DOHH2 (cell line): ENCODE measurements at regions not wholly inside any gene's neighbourhood (a gene's known extent, or its start where the extent isn't known, plus 50 kb on each side); places are given as distances from the start of the nearest gene placed in this dataset.

Experiments
- EZH2phosphoT487 ChIP-seq: fragments of 200-600 bp; sonication (generic); IDR thresholded peaks from 2 replicates; pipeline ENCODE4 v1.6.1; 2017; ENCODE audit warnings: borderline replicate concordance, mild to moderate bottlenecking, antibody characterized with exemption, low read length, moderate library complexity, mixed read lengths
- TF ChIP-seq, protein P1 (sequence below): fragments of 200-600 bp; sonication (generic); IDR thresholded peaks from one replicate; pipeline ENCODE4 v1.5.1; 2014; ENCODE audit warnings: antibody characterized with exemption, mild to moderate bottlenecking, low read depth, low read length; ENCODE audit not compliant: poor library complexity, severe bottlenecking

DNA sequence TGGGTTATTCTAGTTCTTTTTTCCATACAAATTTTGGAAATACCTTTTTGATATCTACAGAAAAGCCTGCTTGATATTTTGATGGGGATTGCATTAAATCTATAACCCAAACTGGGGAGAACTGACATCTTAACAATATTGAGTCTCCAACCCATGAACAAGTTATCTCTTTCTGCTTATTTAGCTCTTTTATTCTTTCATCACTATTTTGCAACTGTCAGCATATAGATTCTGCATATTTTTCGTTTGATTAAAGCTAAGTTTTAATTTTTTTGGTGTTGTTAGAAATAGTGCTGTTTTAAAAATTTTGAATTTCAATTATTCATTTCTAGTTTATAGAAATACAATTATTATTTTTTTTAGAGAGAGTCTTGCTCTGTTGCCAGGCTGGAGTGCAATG lies 97.9 kb downstream of the EMX2 start:
- TF ChIP-seq, protein P1, sequence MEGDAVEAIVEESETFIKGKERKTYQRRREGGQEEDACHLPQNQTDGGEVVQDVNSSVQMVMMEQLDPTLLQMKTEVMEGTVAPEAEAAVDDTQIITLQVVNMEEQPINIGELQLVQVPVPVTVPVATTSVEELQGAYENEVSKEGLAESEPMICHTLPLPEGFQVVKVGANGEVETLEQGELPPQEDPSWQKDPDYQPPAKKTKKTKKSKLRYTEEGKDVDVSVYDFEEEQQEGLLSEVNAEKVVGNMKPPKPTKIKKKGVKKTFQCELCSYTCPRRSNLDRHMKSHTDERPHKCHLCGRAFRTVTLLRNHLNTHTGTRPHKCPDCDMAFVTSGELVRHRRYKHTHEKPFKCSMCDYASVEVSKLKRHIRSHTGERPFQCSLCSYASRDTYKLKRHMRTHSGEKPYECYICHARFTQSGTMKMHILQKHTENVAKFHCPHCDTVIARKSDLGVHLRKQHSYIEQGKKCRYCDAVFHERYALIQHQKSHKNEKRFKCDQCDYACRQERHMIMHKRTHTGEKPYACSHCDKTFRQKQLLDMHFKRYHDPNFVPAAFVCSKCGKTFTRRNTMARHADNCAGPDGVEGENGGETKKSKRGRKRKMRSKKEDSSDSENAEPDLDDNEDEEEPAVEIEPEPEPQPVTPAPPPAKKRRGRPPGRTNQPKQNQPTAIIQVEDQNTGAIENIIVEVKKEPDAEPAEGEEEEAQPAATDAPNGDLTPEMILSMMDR = no peak
- TF ChIP-seq EZH2phosphoT487 = no peak
